ENCODE measurements at regions not wholly inside any gene's neighbourhood (a gene's known extent, or its start where the extent isn't known, plus 50 kb on each side); places are given as distances from the start of the nearest gene placed in this dataset.

GRCh38 chr3:72011485-72011884, 226.5 kb upstream of the PROK2 start:
- H3K36me3 ChIP-seq (ENCODE audit: control insufficient read depth, insufficient read depth, low read length) = no peaks in the 10 kb centered on the region
- H3K9me3 ChIP-seq (ENCODE audit: control insufficient read depth, low read length) = no peaks in the 10 kb centered on the region
- H3K4me1 ChIP-seq (ENCODE audit: control insufficient read depth, insufficient read depth, low read length) = no peaks in the 10 kb centered on the region
- no peaks in the 10 kb centered on the region for H3K27me3 ChIP-seq (ENCODE audit: control insufficient read depth, insufficient read depth, low read length, poor library complexity, severe bottlenecking)
- H3K4me3 ChIP-seq (ENCODE audit: insufficient read depth, low read depth, low read length) = no peak overlapping the region
- H3K27ac ChIP-seq (ENCODE audit: insufficient read depth, low read depth, low read length, poor library complexity, severe bottlenecking) = no peak overlapping the region
- 90 to 94% methylated on average over 4 of the region's 4 CpGs for WGBS, 2 experiments

DNA sequence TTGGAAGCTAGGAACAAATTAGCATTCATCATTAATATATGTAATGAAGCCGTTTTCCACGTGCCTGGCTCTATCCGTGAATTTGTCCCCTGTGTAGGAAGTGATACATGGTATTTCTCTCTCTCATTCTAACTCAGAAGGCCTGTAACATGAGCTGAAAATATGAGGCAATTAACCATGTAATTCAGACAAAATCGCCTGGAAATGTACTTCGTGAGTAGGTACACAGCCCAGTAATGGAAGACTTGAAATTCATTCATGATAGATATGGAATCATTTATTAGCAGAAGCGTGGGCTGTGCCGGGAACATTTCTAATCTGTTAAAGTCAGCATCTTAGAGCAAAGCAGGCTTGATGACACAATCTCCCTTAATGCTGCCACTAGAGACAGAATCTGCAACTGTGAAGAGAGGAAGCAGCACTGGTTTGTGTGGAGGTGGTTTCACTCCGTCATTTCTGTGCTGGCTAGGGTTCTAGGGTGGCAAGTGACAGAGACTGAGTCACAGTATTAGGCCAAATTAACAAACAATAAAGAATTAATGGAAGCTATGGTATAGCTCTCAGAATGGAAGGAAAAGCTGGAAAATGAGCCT, 225.0 kb upstream of the PROK2 start:
- Histone ChIP-seq H3K36me3 (ENCODE audit: control insufficient read depth, insufficient read depth, low read length) (no peaks in the 10 kb centered on the region), H3K27me3 (ENCODE audit: control insufficient read depth, insufficient read depth, low read length, poor library complexity, severe bottlenecking) (no peaks in the 10 kb centered on the region), H3K9me3 (ENCODE audit: control insufficient read depth, low read length) (no peaks in the 10 kb centered on the region), H3K4me1 (ENCODE audit: control insufficient read depth, insufficient read depth, low read length) (no peaks in the 10 kb centered on the region), H3K4me3 (ENCODE audit: insufficient read depth, low read depth, low read length) (no peak overlapping the region), H3K27ac (ENCODE audit: insufficient read depth, low read depth, low read length, poor library complexity, severe bottlenecking) (no peak overlapping the region)
- WGBS, 2 experiments = 94 to 95% methylated on average over 8 of the region's 8 CpGs

GRCh38 chr3:72008226-72008996, 223.5 kb upstream of the PROK2 start:
- Histone ChIP-seq H3K4me3 (ENCODE audit: insufficient read depth, low read depth, low read length) (no peak overlapping the region), H3K27me3 (ENCODE audit: control insufficient read depth, insufficient read depth, low read length, poor library complexity, severe bottlenecking) (no peaks in the 10 kb centered on the region), H3K4me1 (ENCODE audit: control insufficient read depth, insufficient read depth, low read length) (no peaks in the 10 kb centered on the region), H3K9me3 (ENCODE audit: control insufficient read depth, low read length) (no peaks in the 10 kb centered on the region), H3K36me3 (ENCODE audit: control insufficient read depth, insufficient read depth, low read length) (no peaks in the 10 kb centered on the region), H3K27ac (ENCODE audit: insufficient read depth, low read depth, low read length, poor library complexity, severe bottlenecking) (no peak overlapping the region)
- 92 to 94% methylated on average over 4 to 5 of the region's 5 CpGs for WGBS, 2 experiments

DNA sequence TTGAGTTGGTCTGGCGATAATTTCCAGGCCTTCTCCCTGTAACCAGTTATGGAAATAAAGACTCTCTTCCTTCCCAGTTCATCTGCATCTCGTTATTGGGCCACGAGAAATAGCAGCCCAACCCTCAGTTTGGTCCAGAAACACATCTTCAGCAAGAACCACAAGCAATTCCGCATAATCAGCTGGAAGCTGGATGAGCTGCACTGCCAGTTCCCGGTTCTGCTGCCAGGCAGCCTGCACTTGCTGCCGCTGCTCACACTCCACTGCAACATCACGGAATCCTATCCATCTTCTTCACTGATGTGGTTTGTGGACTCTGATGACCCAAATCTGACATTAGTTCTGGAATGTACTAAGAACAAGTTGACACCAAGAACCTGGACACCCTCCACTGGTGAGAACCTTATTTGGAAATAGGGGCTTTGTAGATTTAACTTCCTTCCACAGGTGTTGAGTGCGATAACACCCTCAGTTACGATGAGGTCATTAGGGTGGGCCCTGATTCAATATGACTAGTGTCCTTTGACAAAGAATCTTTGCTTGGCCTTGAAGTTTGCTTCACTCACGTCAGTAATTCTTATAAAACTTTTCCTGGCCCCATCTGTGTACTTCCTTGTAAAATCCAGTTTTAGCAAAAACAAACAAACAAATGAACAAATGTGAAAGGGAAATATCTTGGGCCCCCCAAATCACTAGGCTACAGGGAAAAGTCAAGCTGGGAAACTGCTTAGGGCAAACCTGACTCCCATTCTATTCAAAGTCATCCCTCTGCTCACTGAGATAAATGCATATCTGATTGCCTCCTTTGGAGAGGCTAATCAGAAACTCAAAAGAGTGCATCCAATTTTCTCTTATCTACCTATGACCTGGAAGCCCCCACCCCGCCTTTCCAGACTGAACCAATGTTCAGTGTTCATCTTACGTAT, 221.9 kb upstream of the PROK2 start:
- H3K9me3 ChIP-seq (ENCODE audit: control insufficient read depth, low read length) = no peaks in the 10 kb centered on the region
- H3K4me1 ChIP-seq (ENCODE audit: control insufficient read depth, insufficient read depth, low read length) = no peaks in the 10 kb centered on the region
- no peaks in the 10 kb centered on the region for H3K36me3 ChIP-seq (ENCODE audit: control insufficient read depth, insufficient read depth, low read length)
- no peak overlapping the region for H3K27ac ChIP-seq (ENCODE audit: insufficient read depth, low read depth, low read length, poor library complexity, severe bottlenecking)
- WGBS, 2 experiments = 93 to 94% methylated on average over 12 of the region's 12 CpGs
- H3K27me3 ChIP-seq (ENCODE audit: control insufficient read depth, insufficient read depth, low read length, poor library complexity, severe bottlenecking) = no peaks in the 10 kb centered on the region
- H3K4me3 ChIP-seq (ENCODE audit: insufficient read depth, low read depth, low read length) = no peak overlapping the region

- H3K9me3 ChIP-seq (ENCODE audit: control insufficient read depth, low read length) = no peaks in the 10 kb centered on the region
- WGBS, 2 experiments = 92 to 95% methylated on average over 5 of the region's 5 CpGs
Observed at GRCh38 chr3:72004749-72005292, 219.9 kb upstream of the PROK2 start.

GRCh38 chr3:72003936-72004335, 219.0 kb upstream of the PROK2 start:
- Histone ChIP-seq H3K4me3 (ENCODE audit: insufficient read depth, low read depth, low read length) (no peak overlapping the region), H3K4me1 (ENCODE audit: control insufficient read depth, insufficient read depth, low read length) (no peaks in the 10 kb centered on the region), H3K36me3 (ENCODE audit: control insufficient read depth, insufficient read depth, low read length) (no peaks in the 10 kb centered on the region), H3K27me3 (ENCODE audit: control insufficient read depth, insufficient read depth, low read length, poor library complexity, severe bottlenecking) (no peaks in the 10 kb centered on the region), H3K27ac (ENCODE audit: insufficient read depth, low read depth, low read length, poor library complexity, severe bottlenecking) (no peak overlapping the region), H3K9me3 (ENCODE audit: control insufficient read depth, low read length) (no peaks in the 10 kb centered on the region)
- 25 to 53% methylated on average over 2 of the region's 2 CpGs for WGBS, 2 experiments

More at GRCh38 chr3:72004749-72005292, 219.9 kb upstream of the PROK2 start:
- Histone ChIP-seq H3K4me3 (ENCODE audit: insufficient read depth, low read depth, low read length) (no peak overlapping the region), H3K4me1 (ENCODE audit: control insufficient read depth, insufficient read depth, low read length) (no peaks in the 10 kb centered on the region), H3K27me3 (ENCODE audit: control insufficient read depth, insufficient read depth, low read length, poor library complexity, severe bottlenecking) (no peaks in the 10 kb centered on the region), H3K27ac (ENCODE audit: insufficient read depth, low read depth, low read length, poor library complexity, severe bottlenecking) (no peak overlapping the region), H3K36me3 (ENCODE audit: control insufficient read depth, insufficient read depth, low read length) (no peaks in the 10 kb centered on the region)

- Histone ChIP-seq H3K4me1 (ENCODE audit: control insufficient read depth, insufficient read depth, low read length) (no peaks in the 10 kb centered on the region), H3K36me3 (ENCODE audit: control insufficient read depth, insufficient read depth, low read length) (no peaks in the 10 kb centered on the region), H3K27me3 (ENCODE audit: control insufficient read depth, insufficient read depth, low read length, poor library complexity, severe bottlenecking) (no peaks in the 10 kb centered on the region), H3K9me3 (ENCODE audit: control insufficient read depth, low read length) (no peaks in the 10 kb centered on the region), H3K27ac (ENCODE audit: insufficient read depth, low read depth, low read length, poor library complexity, severe bottlenecking) (no peak overlapping the region), H3K4me3 (ENCODE audit: insufficient read depth, low read depth, low read length) (no peak overlapping the region)
- 57 to 59% methylated on average over 3 of the region's 3 CpGs for WGBS, 2 experiments
Observed at GRCh38 chr3:72001758-72002157, 216.8 kb upstream of the PROK2 start.

- no peak overlapping the region for H3K27ac ChIP-seq (ENCODE audit: insufficient read depth, low read depth, low read length, poor library complexity, severe bottlenecking)
- H3K4me1 ChIP-seq (ENCODE audit: control insufficient read depth, insufficient read depth, low read length) = no peaks in the 10 kb centered on the region
- no peaks in the 10 kb centered on the region for H3K9me3 ChIP-seq (ENCODE audit: control insufficient read depth, low read length)
- no peaks in the 10 kb centered on the region for H3K36me3 ChIP-seq (ENCODE audit: control insufficient read depth, insufficient read depth, low read length)
- H3K4me3 ChIP-seq (ENCODE audit: insufficient read depth, low read depth, low read length) = no peak overlapping the region
- WGBS, 2 experiments = 95% methylated on average over 3 of the region's 3 CpGs
- no peaks in the 10 kb centered on the region for H3K27me3 ChIP-seq (ENCODE audit: control insufficient read depth, insufficient read depth, low read length, poor library complexity, severe bottlenecking)
Observed at GRCh38 chr3:71998995-71999673, 214.2 kb upstream of the PROK2 start.

DNA sequence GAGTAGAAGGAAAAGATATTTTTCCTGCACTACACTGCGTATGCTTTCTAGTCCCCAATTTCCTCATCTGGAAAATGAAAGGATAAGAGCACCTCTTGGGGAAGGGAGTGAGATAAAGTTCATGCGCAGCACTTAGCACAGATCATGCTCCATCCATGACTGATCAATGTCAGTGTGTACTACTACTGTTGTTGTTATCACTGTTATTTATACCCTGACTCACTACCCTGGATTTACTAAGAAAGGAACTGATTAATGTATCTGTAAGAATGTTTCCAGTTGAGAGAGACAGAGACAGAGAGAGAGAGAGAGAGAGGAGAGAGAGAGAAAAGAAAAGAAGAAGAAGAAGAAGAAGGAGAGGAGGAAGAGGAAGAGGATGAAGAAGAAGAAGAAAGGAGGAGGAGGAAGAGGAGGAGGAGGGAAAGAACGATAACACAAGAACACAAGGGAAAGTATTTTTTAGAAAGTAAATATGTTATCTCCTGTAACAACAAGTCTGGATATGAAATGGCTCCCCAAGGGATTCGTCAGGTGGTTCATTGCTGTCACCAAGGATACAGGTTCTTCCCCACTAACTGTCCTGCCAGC, 212.2 kb upstream of the PROK2 start:
- H3K27me3 ChIP-seq (ENCODE audit: control insufficient read depth, insufficient read depth, low read length, poor library complexity, severe bottlenecking) = no peaks in the 10 kb centered on the region
- no peak overlapping the region for H3K4me3 ChIP-seq (ENCODE audit: insufficient read depth, low read depth, low read length)
- H3K36me3 ChIP-seq (ENCODE audit: control insufficient read depth, insufficient read depth, low read length) = no peaks in the 10 kb centered on the region
- WGBS, 2 experiments = 80 to 92% methylated on average over 3 to 4 of the region's 4 CpGs
- H3K4me1 ChIP-seq (ENCODE audit: control insufficient read depth, insufficient read depth, low read length) = no peaks in the 10 kb centered on the region
- H3K9me3 ChIP-seq (ENCODE audit: control insufficient read depth, low read length) = no peaks in the 10 kb centered on the region
- H3K27ac ChIP-seq (ENCODE audit: insufficient read depth, low read depth, low read length, poor library complexity, severe bottlenecking) = no peak overlapping the region
